Coronary artery (tissue), 2 donors: ENCODE measurements at regions not wholly inside any gene's neighbourhood (a gene's known extent, or its start where the extent isn't known, plus 50 kb on each side); places are given as distances from the start of the nearest gene placed in this dataset.

Source experiments
- DNase-seq: peaks from one replicate; pipeline ENCODE4 v3.0.0-alpha.2; 2017; ENCODE audit warnings: low spot score
- H3K27ac ChIP-seq, 2 donors: fragments of 200-600 bp; sonication (generic); one replicate each; pipeline ENCODE4 v1.5.1; 2016 to 2019
- H3K4me3 ChIP-seq: fragments of 200-600 bp; sonication (generic); 2 replicates; pipeline ENCODE4 v1.5.1; 2016; ENCODE audit warnings: mild to moderate bottlenecking, moderate library complexity
- TF ChIP-seq, protein P1 (sequence below): fragments of 200-600 bp; sonication (generic); IDR thresholded peaks from one replicate; pipeline ENCODE4 v1.5.1; 2019; ENCODE audit warnings: antibody characterized with exemption

DNA sequence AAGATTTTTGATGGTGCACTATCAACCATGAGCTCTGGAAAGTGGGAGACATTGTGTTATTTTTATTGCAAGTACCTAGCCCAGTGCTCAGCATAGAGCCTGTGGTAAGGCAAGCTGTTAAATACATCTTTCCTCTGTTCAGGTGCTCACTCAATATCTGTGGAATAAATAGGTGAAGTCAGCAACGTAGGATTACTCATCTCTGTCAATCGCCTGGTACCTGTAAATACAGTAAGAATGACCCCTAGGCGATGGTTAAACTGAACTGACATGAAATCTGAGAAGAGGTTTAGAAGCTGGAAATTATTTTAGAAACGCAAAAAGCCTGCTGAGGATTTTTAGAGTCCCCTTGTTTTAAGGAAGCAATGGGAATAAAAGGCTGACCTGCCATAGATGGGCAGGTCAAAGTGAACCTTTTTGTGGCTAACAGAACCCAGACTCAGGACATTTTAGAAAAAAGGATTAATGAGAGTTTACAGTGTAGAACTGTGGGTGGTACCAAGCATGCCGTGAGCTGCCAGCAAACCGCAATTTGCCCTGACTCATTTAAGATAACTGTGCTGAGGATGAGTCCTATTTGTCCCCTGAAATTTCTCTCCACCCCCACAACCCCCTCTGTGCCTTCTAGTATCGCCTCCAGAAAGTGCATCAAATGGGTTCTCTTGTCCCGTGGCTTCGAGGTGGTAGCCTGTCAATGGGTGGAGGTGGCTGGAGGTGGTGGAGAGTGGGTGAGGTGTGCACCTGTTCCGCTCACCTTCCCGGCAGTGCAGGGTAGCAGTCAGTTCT lies 375.1 kb downstream of the MED10 start:
- H3K4me3 ChIP-seq = no peak overlapping the region
- H3K27ac ChIP-seq = no peak overlapping the region
- TF ChIP-seq, protein P1, sequence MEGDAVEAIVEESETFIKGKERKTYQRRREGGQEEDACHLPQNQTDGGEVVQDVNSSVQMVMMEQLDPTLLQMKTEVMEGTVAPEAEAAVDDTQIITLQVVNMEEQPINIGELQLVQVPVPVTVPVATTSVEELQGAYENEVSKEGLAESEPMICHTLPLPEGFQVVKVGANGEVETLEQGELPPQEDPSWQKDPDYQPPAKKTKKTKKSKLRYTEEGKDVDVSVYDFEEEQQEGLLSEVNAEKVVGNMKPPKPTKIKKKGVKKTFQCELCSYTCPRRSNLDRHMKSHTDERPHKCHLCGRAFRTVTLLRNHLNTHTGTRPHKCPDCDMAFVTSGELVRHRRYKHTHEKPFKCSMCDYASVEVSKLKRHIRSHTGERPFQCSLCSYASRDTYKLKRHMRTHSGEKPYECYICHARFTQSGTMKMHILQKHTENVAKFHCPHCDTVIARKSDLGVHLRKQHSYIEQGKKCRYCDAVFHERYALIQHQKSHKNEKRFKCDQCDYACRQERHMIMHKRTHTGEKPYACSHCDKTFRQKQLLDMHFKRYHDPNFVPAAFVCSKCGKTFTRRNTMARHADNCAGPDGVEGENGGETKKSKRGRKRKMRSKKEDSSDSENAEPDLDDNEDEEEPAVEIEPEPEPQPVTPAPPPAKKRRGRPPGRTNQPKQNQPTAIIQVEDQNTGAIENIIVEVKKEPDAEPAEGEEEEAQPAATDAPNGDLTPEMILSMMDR = no peak
- no peak for DNase-seq

GRCh38 chr5:6000867-6001266 lies 377.5 kb downstream of the MED10 start:
- TF ChIP-seq, protein P1 = no peak
- H3K4me3 ChIP-seq = no peak overlapping the region
- H3K27ac ChIP-seq = no peak overlapping the region
- no peak for DNase-seq

DNA sequence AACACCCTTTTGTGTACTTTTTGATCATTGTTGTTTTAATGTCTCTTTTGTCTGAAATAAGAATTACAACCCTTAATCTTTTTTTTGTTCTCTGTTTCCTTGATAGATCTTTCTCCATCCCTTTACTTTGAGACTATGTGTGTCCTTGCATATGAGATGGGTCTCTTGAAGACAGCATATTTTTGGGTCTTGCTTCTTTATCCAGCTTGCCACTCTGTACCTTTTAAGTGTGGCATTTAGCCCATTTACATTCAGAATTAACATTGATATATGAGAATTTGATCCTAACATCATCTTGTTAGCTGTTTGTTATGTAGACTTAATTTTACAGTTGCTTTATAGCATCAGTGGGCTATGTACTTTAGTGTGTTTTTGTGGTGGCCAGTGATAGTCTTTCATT lies 382.5 kb downstream of the MED10 start:
- Histone ChIP-seq H3K4me3 (no peak overlapping the region), H3K27ac (no peak overlapping the region)
- TF ChIP-seq, protein P1 = no peak
- no peak for DNase-seq

DNA sequence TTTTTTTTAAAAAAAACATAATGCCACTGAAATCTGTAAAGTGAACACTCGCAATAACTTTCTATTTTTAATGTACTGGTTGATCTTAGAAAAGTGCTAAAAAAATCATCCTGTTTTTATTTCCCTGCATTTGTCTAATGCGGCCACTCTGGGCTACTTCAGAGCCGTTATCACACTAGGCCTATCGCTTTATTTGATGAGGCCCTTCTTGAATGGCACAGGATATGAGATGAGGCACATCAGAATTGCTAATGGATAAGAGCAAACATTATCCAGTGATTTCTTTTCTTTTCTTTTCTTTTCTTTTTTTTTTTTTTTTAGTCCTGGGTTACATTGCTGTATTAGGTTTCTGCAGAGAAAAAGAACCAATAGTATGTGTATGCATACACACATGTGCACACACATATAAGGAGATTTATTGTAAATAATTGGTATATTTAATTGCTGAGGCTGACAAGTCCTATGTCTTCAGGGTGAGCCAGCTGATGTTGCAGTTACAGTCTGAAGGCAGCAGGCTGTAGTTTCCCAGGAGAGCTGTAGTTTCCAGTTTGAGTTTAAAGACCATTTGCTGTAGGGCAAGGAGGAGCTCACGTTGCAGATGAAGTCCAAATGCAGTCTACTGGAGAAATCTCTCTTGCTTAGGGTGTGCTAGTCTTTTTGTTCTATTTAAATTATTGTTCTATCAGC lies 391.7 kb downstream of the MED10 start:
- DNase-seq = no peak
- H3K4me3 ChIP-seq = no peak overlapping the region
- H3K27ac ChIP-seq = no peak overlapping the region
- TF ChIP-seq, protein P1 = no peak

DNA sequence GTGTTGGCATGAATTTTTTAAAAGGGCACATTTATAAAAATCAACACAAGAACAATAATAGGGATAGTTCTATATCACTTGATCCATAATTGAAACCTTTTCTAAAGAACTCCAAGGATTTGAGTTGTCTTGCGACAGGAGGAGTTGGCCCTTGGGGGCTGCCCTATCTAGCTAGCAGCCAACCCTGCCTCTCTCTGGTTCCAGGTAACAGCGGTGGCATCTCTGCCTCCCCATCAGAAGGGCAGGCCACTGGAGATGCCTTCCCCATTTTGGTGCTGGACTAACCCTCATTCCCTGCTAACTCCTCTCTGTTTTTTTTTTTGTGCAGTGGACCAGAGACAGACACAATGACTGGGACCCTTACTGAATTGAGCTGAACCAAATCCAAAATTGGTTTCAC lies 393.0 kb downstream of the MED10 start:
- Histone ChIP-seq H3K27ac (no peak overlapping the region), H3K4me3 (no peak overlapping the region)
- no peak for DNase-seq
- TF ChIP-seq, protein P1 = no peak

- Histone ChIP-seq H3K27ac (no peak overlapping the region), H3K4me3 (no peak overlapping the region)
- DNase-seq = no peak
- TF ChIP-seq, protein P1 = no peak
Measured at GRCh38 chr5:5983261-5983980, 394.9 kb downstream of the MED10 start.
